RWPE2 (cell line): ENCODE measurements at regions not wholly inside any gene's neighbourhood (a gene's known extent, or its start where the extent isn't known, plus 50 kb on each side); places are given as distances from the start of the nearest gene placed in this dataset.

Experiments used
- ATAC-seq: fragments of 200-7000 bp; cut with Tn5 transposase; 3 replicates; pipeline ENCODE4 v1.9.1; 2021; ENCODE audit warnings: low read depth
- DNase-seq: peaks from one replicate; pipeline ENCODE4 v3.0.0-alpha.2; 2020; ENCODE audit warnings: low spot score
- H3K27ac ChIP-seq: fragments of 450-650 bp; 2 replicates; pipeline ENCODE4 v1.5.1; 2017; ENCODE audit warnings: mild to moderate bottlenecking; ENCODE audit not compliant: poor library complexity, severe bottlenecking
- H3K27me3 ChIP-seq: fragments of 250-450 bp; sonication (Bioruptor Pico); 2 replicates; pipeline ENCODE4 v1.5.1; 2021; ENCODE audit warnings: mild to moderate bottlenecking, moderate library complexity; ENCODE audit not compliant: insufficient read depth, poor library complexity, severe bottlenecking
- H3K36me3 ChIP-seq: fragments of 250-450 bp; sonication (Bioruptor Pico); 2 replicates; pipeline ENCODE4 v1.5.1; 2020; ENCODE audit warnings: low read depth, mild to moderate bottlenecking, moderate library complexity
- H3K4me1 ChIP-seq: fragments of 250-450 bp; sonication (Bioruptor Pico); 2 replicates; pipeline ENCODE4 v1.5.1; 2021; ENCODE audit warnings: mild to moderate bottlenecking, moderate library complexity; ENCODE audit not compliant: insufficient read depth, poor library complexity, severe bottlenecking
- H3K4me3 ChIP-seq: fragments of 250-450 bp; sonication (Bioruptor Pico); 2 replicates; pipeline ENCODE4 v1.5.1; 2021; ENCODE audit warnings: mild to moderate bottlenecking, moderate library complexity; ENCODE audit not compliant: severe bottlenecking
- H3K9me3 ChIP-seq: fragments of 250-450 bp; sonication (Bioruptor Pico); 2 replicates; pipeline ENCODE4 v1.5.1; 2021; ENCODE audit warnings: mild to moderate bottlenecking, moderate library complexity; ENCODE audit not compliant: severe bottlenecking
- TF ChIP-seq, protein P1 (sequence below): fragments of 450-650 bp; IDR thresholded peaks from one replicate; pipeline ENCODE4 v1.5.1; 2017; ENCODE audit warnings: mild to moderate bottlenecking, moderate library complexity; ENCODE audit not compliant: poor library complexity, severe bottlenecking

DNA sequence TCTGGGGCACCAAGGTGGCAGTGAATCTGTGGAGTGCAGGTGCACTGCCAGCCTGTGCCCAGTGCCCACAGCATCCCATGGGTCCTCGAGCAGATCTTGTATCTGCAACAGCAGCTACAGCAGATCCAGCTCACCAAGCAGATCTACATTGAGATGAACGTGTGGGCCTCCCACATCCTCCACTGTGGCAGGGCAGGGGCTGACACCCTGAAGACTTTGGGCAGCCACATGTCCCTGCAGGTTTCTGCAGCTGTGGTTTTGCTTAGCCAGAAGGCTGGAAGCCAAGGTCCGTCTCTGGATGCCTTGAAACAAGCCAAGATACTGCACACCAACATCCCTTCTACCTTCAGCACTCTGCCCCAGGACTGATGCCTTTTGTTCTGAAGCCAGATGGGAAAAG lies 338.8 kb upstream of the OR4E1 start:
- no peaks in the 10 kb centered on the region for H3K36me3 ChIP-seq
- TF ChIP-seq, protein P1, sequence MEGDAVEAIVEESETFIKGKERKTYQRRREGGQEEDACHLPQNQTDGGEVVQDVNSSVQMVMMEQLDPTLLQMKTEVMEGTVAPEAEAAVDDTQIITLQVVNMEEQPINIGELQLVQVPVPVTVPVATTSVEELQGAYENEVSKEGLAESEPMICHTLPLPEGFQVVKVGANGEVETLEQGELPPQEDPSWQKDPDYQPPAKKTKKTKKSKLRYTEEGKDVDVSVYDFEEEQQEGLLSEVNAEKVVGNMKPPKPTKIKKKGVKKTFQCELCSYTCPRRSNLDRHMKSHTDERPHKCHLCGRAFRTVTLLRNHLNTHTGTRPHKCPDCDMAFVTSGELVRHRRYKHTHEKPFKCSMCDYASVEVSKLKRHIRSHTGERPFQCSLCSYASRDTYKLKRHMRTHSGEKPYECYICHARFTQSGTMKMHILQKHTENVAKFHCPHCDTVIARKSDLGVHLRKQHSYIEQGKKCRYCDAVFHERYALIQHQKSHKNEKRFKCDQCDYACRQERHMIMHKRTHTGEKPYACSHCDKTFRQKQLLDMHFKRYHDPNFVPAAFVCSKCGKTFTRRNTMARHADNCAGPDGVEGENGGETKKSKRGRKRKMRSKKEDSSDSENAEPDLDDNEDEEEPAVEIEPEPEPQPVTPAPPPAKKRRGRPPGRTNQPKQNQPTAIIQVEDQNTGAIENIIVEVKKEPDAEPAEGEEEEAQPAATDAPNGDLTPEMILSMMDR = no peak
- ATAC-seq (no peak), DNase-seq (no peak)
- no peaks in the 10 kb centered on the region for H3K9me3 ChIP-seq
- no peak overlapping the region for H3K27ac ChIP-seq
- H3K27me3 ChIP-seq = peaks cover 4% of the 10 kb centered on the region
- no peak overlapping the region for H3K4me3 ChIP-seq
- H3K4me1 ChIP-seq = no peaks in the 10 kb centered on the region

DNA sequence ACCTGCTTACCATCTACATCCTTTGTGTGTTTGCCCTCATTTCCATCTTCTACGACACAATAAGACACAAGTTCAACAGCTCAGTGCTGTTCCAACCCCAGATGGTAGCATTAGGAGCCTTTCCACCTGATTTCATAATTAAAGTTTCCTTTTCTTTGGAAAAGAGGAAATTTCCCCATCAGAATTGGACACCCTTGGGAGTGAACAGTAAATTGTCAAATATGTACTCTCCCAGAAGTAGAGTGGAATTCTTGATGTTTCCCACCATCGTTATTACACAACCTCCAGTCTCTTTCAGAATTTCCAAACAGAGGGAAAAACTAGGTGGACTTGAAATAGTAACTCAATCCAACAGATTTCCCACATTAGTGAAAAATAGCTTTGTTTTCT lies 337.6 kb upstream of the OR4E1 start:
- TF ChIP-seq, protein P1 = no peak
- no peak for DNase-seq

DNA sequence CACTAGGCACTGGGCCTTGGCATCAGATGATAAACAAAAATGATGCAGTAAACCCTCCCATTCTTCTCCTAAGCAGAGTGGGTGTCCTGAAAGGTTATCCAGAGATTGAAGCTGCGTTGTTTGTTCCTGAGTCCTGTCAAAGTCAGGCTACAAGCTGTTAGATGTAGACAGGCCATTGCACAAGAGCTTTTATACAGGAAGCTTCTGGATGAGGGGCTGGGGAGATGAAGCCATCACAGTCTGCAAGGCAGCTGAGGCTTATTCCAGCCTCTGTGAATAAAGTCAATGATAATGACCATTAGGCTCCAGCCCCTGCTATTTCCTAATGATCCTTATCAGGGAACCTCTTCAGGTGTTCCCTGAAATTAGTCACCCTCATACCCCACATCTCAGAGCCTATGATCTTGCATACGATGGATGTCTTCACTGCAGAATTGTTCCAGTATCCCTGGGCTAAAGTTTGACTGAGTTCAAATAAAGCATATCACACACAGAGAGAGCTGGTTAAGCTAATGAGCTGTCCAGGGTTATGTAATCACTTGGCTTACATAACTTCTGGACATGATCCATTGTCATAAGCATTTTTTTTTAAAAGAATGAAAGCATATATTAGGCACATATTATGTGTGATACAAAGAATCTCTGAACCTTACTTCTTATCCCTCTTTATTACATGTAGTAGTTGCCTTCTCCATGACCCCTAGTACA lies 337.1 kb upstream of the OR4E1 start:
- H3K4me1 ChIP-seq = no peaks in the 10 kb centered on the region
- no peak for DNase-seq
- peaks cover 4% of the 10 kb centered on the region for H3K27me3 ChIP-seq
- no peak overlapping the region for H3K27ac ChIP-seq
- H3K9me3 ChIP-seq = no peaks in the 10 kb centered on the region
- H3K4me3 ChIP-seq = no peak overlapping the region
- no peaks in the 10 kb centered on the region for H3K36me3 ChIP-seq
- TF ChIP-seq, protein P1 = no peak
- no peak for ATAC-seq

More for the DNA sequence above, 337.6 kb upstream of the OR4E1 start:
- H3K27me3 ChIP-seq = peaks cover 4% of the 10 kb centered on the region
- H3K9me3 ChIP-seq = no peaks in the 10 kb centered on the region
- no peak overlapping the region for H3K27ac ChIP-seq
- no peak overlapping the region for H3K4me3 ChIP-seq
- H3K36me3 ChIP-seq = no peaks in the 10 kb centered on the region
- ATAC-seq = no peak
- no peaks in the 10 kb centered on the region for H3K4me1 ChIP-seq

DNA sequence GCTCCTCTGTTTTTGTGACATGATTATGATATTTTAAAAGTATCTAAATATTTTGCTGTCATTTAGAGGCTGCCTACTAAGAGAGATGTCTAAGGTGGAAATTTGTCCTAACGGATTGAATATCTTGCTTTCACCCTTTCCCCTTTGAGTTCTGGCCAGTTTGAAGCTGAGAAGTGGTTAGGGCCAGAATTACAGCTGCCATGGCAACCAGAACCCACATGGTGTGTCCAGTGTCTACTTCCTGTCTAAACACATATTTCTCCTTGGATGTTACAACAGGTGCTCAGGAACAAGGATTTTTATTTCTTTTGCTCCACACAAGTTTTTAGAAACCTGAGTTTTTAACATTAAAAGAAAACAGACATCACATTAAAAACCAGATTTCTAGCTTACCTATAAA lies 335.1 kb upstream of the OR4E1 start:
- no peaks in the 10 kb centered on the region for H3K36me3 ChIP-seq
- H3K27ac ChIP-seq = no peak overlapping the region
- peaks cover 4% of the 10 kb centered on the region for H3K27me3 ChIP-seq
- TF ChIP-seq, protein P1 = no peak
- no peak overlapping the region for H3K4me3 ChIP-seq
- ATAC-seq (no peak), DNase-seq (no peak)
- H3K4me1 ChIP-seq = no peaks in the 10 kb centered on the region
- no peaks in the 10 kb centered on the region for H3K9me3 ChIP-seq

DNA sequence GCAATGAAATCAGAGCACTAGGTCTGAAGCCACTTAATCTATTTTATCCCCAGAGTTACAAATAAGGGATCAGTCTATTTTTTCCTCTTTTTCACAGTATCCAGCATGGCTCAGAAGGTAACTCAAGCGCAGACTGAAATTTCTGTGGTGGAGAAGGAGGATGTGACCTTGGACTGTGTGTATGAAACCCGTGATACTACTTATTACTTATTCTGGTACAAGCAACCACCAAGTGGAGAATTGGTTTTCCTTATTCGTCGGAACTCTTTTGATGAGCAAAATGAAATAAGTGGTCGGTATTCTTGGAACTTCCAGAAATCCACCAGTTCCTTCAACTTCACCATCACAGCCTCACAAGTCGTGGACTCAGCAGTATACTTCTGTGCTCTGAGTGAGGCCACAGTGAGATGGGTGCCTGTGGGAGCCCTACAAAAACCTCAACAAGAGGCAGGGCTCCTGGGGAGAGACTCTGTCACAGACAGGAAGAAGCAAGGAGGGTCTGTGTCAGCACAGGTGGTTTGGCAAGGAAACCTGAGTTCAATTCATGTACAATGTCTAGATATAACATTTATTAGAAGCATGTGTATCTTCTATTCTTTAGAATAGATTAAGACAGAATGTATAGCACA lies 334.3 kb upstream of the OR4E1 start:
- peaks cover 4% of the 10 kb centered on the region for H3K27me3 ChIP-seq
- TF ChIP-seq, protein P1 = no peak
- H3K4me1 ChIP-seq = no peaks in the 10 kb centered on the region
- no peak overlapping the region for H3K27ac ChIP-seq
- DNase-seq = no peak
- H3K36me3 ChIP-seq = no peaks in the 10 kb centered on the region
- no peak for ATAC-seq
- H3K4me3 ChIP-seq = no peak overlapping the region
- H3K9me3 ChIP-seq = no peaks in the 10 kb centered on the region
